Amniotic stem cell (primary cell): ENCODE measurements at regions not wholly inside any gene's neighbourhood (a gene's known extent, or its start where the extent isn't known, plus 50 kb on each side); places are given as distances from the start of the nearest gene placed in this dataset.
"Not testable (repeated sequence)": the region's sequence is repeated elsewhere in the genome, so short reads cannot be mapped to it uniquely, and the experiment has no call there.

ENCODE experiments used
- DNase-seq: peaks from one replicate; lab custom pipeline; 2025; lab: John Stamatoyannopoulos, UW

GRCh38 chr2:184114439-184114838, 483.9 kb upstream of the ZNF804A start:
- DNase-seq, result no peak

DNA sequence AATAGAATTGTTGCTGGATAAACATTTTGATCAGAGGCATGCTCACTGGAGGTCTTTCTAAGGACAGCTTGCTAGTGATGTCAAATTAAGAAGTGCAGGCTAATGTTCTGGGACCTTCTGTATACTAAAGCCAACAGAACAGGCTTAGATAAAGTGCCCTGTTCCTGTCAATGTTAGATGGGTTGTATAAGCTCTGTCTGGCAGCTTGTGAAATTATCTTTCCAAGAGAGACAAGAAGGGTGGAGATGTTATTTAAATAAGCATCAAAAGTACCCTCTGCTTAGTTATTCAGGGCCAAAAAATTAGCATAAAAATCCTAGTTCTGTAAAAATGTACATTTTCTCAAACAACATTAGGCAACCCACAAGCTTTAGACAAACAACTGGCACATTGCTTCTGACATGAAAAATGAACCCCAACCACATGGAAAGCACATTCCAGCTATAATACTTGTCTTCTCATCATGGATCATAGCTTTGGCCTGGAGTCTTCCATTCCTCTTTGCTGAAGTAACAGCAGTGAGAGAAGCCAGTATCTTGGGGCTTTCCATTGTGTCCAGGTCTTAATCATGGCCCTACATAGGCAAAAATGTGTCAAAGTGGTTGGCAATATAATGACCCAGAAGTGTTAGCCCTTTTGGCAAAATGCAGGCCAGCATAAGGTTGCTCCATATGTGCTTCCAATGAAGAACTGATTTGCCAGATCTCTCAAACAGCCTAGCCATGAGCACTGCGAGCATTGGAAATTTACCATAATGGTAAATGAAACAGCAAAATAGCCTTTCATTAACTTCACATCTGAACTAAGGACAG, 478.1 kb upstream of the ZNF804A start:
- no peak for DNase-seq

- no peak for DNase-seq
These were observed 472.5 kb upstream of the ZNF804A start for GRCh38 chr2:184125867-184126266.

DNA sequence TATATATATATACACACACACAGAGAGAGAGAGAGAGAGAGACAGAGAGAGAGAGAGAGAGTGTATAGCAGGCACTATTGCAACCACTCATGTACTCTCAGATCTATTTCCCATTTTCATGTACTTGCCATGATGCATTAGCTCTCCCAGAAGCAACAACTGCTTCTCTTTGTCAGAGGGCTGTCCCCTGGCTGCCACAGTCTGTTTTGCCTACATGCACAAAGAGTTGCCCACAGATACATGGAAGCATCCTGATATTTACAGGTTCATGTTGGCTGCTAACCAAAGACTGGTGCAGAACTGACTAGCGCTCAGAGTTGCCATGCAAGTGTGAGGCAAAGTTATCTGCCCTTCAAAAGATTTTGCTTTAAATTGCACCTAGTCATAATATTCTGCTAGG, 469.3 kb upstream of the ZNF804A start:
- no peak for DNase-seq

DNA sequence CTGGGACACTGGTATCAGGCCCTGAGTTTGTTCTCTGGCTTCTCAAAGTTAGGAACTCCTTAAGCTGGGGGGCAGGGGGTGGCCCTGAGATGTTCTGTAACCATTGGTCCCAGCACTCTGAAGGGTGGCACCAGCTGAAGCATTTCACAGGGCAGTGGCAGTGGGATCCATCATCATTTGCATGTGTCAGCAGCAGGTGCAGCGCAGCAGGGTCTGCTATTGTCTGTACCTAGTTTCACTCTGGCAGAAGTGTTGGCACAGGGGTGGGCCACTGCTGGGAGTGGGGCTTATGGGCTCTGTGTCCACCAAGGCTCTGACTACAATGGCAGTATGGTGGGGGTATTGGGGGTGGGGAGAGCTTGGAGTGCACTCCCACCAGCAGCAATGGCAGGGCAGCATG, 460.4 kb upstream of the ZNF804A start:
- DNase-seq, result no peak

- no peak for DNase-seq
These were observed 456.5 kb upstream of the ZNF804A start for GRCh38 chr2:184141866-184142265.

GRCh38 chr2:184154438-184154837, 443.9 kb upstream of the ZNF804A start:
- DNase-seq, result no peak

GRCh38 chr2:184155791-184156190, 442.5 kb upstream of the ZNF804A start:
- no peak for DNase-seq

- DNase-seq, result no peak
These were observed 441.2 kb upstream of the ZNF804A start for GRCh38 chr2:184157141-184157540.

GRCh38 chr2:184162426-184162825, 435.9 kb upstream of the ZNF804A start:
- no peak for DNase-seq

GRCh38 chr2:184168823-184169222, 429.5 kb upstream of the ZNF804A start:
- DNase-seq, result not testable (repeated sequence)

DNA sequence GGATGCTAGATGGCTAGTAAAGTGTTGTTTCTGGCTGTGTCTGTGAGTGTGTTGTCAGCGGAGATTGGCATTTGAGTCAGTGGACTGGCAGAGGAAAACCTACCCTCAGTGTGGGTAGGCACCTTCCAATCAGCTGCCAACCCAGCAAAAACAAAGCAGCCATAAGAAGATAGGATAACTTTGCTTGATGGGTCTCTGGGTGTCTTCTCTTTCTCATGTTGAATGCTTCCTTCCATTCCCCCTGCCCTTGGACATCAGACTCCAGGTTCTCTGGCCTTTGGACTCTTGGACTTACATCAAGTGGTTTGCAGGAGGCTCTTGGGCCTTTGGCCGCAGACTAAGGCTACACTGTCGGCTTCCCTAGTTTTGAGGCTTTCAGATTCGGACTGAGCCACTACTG, 429.0 kb upstream of the ZNF804A start:
- no peak for DNase-seq

DNA sequence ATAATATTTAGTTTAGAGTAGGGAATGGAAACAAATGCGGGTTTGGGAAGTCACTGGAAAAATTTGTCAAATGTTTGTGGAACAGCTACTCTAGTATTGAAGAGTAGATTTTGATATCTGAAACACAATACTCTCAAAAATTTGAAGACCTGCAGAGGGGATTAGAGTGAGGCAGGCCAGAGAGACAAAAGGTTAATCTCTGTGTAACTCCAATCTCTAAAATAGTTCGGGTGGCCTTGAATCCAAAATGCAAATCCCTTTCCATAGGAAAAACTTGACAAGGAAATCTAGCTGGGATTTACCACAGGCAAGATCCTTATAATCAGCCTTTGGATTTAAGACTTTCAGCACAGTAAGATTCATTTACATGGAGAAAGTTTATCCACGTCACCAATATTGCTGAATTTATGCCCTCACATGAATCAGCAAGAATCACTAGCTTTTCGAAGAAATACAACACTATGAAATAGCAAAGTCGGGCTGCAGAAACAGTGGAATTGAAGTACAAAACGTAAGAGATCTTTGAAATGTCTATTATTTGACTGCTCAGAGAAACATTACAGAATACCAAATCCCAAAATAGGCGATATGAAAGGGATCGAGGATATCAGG, 423.7 kb upstream of the ZNF804A start:
- no peak for DNase-seq

DNA sequence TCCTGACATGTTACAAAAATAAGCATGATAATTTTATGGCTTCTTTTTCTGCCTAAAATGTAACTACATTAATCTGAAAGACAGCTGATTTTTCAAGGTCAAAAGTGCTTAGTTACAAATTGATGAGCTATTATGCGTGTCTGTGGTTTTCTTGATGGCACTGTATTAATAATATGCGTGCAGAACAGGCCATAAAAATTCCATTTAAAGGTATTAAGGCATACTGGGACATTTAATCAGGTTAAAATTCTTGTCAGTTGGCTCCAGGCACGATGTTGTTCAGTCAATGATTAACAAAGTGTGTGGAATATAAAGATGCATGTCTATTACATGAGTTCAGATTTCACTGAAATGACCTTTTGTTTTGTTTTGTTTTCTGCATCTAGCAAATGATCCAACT, 420.1 kb upstream of the ZNF804A start:
- no peak for DNase-seq

DNA sequence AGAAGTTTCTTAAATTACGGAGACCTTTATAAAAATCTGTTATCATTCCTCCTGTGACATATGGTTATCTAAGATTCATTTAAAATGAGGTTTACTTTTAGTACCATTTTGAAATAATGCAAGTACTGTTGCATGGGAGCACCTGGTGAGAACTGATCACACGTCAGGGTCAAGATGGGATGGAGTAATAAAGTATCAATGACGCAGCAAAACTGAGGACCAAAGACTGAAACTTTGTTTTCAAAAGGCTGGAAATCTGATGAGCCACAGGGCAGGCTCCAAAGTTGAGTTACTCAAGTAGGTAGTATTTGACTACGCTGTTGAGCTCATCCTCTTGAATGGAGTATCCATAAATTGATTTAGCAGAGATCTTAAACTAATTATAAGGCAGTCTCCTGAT, 411.9 kb upstream of the ZNF804A start:
- DNase-seq, result no peak

GRCh38 chr2:184187421-184187971, 410.8 kb upstream of the ZNF804A start:
- no peak for DNase-seq

- no peak for DNase-seq
These were observed 407.6 kb upstream of the ZNF804A start for GRCh38 chr2:184190725-184191124.

DNA sequence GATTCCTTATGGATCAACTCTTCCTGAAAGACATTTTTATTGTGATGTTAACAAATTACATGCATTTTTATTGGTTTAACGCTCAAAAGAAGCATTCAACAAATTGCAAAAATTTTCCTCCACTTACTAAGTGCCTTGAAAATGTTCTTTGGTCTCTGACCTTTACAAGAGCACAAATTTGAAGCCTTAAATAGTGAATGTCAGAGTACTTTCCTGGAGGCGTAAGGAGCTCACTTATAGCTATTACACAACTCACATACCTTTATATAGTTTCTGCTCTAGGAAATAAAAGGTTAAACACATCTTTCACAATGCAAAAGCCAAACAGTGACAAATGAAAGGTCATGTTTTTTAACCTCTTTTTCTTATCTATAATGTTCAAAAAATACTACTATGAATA, 405.7 kb upstream of the ZNF804A start:
- no peak for DNase-seq

DNA sequence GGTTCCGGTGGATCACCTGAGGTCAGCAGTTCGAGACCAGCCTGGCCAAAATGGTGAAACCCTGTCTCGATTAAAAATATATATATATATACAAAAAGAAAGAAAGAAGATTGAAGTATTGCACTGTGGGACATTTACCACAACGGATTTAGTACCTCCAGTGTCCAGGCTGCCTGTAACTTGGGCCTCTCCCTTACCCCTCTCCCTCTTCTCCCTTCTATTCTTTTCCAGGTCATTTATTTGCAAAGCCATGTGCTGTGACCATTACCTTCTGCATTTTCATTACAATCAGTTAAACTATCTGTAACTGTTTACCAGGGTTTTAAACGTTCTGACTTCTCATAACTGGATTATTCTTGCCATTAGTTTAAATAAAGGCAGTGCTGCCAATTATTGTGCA, 400.9 kb upstream of the ZNF804A start:
- DNase-seq, result no peak

- DNase-seq, result not testable (repeated sequence)
These were observed 399.5 kb upstream of the ZNF804A start for GRCh38 chr2:184198791-184199190.

DNA sequence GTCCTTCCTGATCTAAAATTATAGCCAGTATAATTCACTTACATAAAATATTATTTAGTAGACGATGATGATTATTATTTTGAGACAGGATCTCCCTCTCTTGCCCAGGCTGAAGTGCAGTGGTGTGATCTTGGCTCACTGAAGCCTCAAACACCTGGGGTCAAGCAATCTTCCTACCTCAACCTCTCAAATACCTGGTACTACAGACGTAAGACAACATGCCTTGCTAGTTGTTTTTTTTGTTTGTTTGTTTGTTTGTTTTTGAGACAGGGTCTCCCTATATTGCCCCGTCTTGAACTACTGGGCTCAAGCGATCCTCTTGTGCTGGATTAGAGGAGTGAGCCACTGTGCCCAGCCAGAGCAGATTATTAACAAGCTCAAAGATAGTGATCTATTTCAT, 399.1 kb upstream of the ZNF804A start:
- DNase-seq, result no peak

GRCh38 chr2:184201246-184201645, 397.1 kb upstream of the ZNF804A start:
- no peak for DNase-seq

GRCh38 chr2:184203661-184204060, 394.7 kb upstream of the ZNF804A start:
- DNase-seq, result no peak
